Kidney epithelial cell (primary cell): ENCODE measurements at regions not wholly inside any gene's neighbourhood (a gene's known extent, or its start where the extent isn't known, plus 50 kb on each side); places are given as distances from the start of the nearest gene placed in this dataset.

ENCODE experiments used
- DNase-seq: peaks from one replicate; pipeline ENCODE4 v3.0.0-alpha.2; 2010; ENCODE audit warnings: low read depth
- H3K27me3 ChIP-seq: 2 replicates; pipeline ENCODE4 v1.6.0; 2011; ENCODE audit warnings: low read length; ENCODE audit not compliant: control insufficient read depth, insufficient read depth
- H3K36me3 ChIP-seq: 2 replicates; pipeline ENCODE4 v1.5.1; 2011; ENCODE audit warnings: low read length; ENCODE audit not compliant: control insufficient read depth, insufficient read depth
- H3K4me3 ChIP-seq: 2 replicates; pipeline ENCODE4 v1.5.1; 2011; ENCODE audit warnings: low read depth, mild to moderate bottlenecking, control low read depth, low read length
- TF ChIP-seq, protein P1 (sequence below): IDR thresholded peaks from 2 replicates; pipeline ENCODE4 v1.5.1; 2011; ENCODE audit warnings: mild to moderate bottlenecking, moderate library complexity, low read length, control low read depth, inconsistent platforms; ENCODE audit not compliant: insufficient read depth, poor library complexity, severe bottlenecking

DNA sequence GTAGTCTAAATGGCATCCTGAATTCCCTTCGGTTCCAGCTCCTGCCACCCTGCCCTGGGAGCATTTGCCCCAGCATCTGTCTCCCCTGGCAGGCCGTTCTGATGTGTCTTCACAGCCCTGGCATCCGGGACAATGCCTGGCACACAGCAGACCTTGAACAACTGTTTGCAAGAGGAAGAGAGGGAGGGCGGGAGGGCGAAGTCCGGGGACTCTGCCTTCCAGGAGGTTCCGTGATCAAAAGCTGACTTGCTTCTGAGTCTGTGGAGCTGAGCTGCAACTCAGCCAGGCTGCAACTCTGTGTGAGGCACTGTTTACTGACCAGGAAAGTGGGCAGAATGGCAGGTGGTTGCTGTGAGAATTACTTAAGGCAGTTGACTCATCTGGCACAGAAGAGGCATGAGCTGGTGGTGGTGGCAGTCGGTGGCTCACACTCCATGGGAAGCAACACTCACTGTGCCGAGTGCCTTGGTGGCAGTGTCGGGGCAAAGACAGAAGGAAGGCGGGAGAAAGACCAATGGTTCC, 61.1 kb upstream of the DLK1 start:
- H3K4me3 ChIP-seq = no peak overlapping the region
- DNase-seq = no peak
- no peaks in the 10 kb centered on the region for H3K36me3 ChIP-seq
- H3K27me3 ChIP-seq = peaks cover 21% of the 10 kb centered on the region
- TF ChIP-seq, protein P1, sequence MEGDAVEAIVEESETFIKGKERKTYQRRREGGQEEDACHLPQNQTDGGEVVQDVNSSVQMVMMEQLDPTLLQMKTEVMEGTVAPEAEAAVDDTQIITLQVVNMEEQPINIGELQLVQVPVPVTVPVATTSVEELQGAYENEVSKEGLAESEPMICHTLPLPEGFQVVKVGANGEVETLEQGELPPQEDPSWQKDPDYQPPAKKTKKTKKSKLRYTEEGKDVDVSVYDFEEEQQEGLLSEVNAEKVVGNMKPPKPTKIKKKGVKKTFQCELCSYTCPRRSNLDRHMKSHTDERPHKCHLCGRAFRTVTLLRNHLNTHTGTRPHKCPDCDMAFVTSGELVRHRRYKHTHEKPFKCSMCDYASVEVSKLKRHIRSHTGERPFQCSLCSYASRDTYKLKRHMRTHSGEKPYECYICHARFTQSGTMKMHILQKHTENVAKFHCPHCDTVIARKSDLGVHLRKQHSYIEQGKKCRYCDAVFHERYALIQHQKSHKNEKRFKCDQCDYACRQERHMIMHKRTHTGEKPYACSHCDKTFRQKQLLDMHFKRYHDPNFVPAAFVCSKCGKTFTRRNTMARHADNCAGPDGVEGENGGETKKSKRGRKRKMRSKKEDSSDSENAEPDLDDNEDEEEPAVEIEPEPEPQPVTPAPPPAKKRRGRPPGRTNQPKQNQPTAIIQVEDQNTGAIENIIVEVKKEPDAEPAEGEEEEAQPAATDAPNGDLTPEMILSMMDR = no peak

DNA sequence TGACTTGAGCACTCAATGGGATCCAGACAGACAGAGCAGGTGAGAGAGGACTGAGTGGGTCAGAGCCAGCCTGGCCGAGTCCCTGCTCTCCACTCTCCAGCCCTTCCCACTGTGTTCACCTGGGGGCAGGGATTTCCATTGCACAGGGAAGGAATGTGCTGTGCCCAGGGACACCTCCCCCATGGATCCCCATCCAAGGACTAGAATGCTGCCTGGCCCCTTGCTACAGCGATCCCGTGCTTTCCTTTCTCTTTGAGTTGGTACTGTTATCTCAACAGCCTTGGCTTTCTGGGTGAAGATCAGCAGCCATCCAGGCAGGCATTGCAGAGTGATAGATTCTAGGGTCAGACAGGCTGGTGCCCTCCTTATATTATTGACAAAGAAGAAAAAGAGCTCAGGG, 60.3 kb upstream of the DLK1 start:
- no peak overlapping the region for H3K4me3 ChIP-seq
- DNase-seq = no peak
- H3K36me3 ChIP-seq = no peaks in the 10 kb centered on the region
- H3K27me3 ChIP-seq = peaks cover 27% of the 10 kb centered on the region
- TF ChIP-seq, protein P1 = no peak

DNA sequence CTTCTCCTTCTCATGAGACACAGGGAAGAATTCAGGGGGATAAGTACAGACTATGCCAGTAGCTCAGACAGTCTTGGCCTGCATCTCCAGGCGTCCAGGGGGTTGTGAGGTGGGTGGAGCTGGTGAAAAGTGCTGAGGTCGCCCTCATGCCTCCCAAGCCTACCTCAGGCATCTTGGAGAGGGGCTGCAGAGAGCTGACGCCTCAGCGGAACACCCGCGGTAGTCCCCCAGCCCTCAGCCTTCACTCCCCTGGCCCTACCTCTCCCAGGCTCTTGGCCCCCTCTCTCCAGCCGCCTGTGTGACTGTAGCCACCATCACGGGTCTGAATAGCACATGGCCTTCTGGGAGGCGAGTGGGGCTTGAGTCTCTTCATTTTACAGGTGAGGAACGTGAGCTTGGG, 59.8 kb upstream of the DLK1 start:
- peaks cover 31% of the 10 kb centered on the region for H3K27me3 ChIP-seq
- TF ChIP-seq, protein P1 = no peak
- H3K36me3 ChIP-seq = no peaks in the 10 kb centered on the region
- no peak for DNase-seq
- no peak overlapping the region for H3K4me3 ChIP-seq

DNA sequence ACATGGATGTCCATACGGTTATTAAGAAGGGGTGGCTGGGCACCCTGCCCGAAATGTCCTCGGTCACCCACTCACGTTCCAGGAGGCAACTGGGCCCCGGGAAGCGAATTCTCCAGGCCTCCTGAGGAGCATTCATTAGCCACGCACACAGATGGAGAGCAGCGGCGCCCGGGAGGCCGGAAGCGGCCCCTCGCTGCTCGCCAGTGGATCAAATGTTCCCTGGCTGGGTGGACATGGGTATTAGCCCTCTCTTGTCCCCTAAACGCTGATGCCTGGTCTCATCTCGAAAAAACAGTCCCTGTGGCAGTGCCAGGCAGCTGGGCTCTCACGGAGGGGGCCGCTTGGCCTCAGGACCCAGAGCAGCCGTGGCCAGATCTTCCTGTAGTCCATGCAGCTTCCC, 59.0 kb upstream of the DLK1 start:
- TF ChIP-seq, protein P1 = no peak
- DNase-seq = no peak
- H3K4me3 ChIP-seq = no peak overlapping the region
- no peaks in the 10 kb centered on the region for H3K36me3 ChIP-seq
- H3K27me3 ChIP-seq = peaks cover 39% of the 10 kb centered on the region

DNA sequence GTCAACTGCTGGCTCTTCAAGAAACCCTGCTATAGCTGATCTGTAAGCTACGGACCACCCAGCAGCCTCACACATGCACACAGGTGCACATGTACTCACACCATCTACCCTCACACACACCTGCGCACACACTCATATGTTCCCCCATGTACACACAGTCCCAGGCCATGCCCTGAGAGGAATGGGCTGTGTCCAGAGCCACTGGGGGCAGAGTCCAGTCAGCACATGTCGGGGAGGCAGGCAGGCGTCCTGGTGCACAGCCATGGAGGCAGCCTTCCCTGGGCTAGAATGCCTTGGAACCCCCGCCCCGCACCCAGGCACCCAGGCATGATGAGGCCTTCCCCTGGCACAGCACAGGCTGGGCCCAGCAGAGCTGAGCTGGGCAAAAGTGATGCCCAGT, 58.3 kb upstream of the DLK1 start:
- no peak overlapping the region for H3K4me3 ChIP-seq
- peaks cover 46% of the 10 kb centered on the region for H3K27me3 ChIP-seq
- no peaks in the 10 kb centered on the region for H3K36me3 ChIP-seq
- TF ChIP-seq, protein P1 = no peak
- no peak for DNase-seq

DNA sequence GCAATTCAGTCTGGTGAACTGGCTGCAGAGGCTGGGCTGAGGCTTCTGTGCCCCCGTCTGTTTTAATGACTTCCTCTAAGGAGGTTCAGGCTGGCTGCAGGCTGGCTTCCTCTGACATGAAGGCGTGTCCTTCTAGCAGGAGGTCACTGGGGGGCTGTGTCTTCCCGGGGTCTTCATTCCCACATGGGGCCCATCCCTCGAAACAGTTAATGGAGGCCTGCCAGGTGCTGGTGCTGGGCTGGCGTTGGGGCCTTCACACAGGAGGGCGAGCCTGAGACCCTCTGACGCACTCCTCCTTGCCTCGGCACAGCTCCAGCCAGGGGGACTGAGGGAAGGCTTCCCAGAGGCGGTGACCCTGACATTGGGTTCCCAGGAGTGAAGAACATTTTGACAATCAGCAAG, 57.7 kb upstream of the DLK1 start:
- no peak for DNase-seq
- peaks cover 53% of the 10 kb centered on the region for H3K27me3 ChIP-seq

More for the DNA sequence above, 57.7 kb upstream of the DLK1 start:
- H3K4me3 ChIP-seq = no peak overlapping the region
- no peaks in the 10 kb centered on the region for H3K36me3 ChIP-seq
- TF ChIP-seq, protein P1 = no peak
